NCI-H2227 (cell line): ENCODE measurements at regions not wholly inside any gene's neighbourhood (a gene's known extent, or its start where the extent isn't known, plus 50 kb on each side); places are given as distances from the start of the nearest gene placed in this dataset.

ENCODE experiments used
- DNase-seq: peaks from one replicate; lab custom pipeline; 2025; ENCODE audit not compliant: unreplicated experiment; lab: John Stamatoyannopoulos, UW

DNA sequence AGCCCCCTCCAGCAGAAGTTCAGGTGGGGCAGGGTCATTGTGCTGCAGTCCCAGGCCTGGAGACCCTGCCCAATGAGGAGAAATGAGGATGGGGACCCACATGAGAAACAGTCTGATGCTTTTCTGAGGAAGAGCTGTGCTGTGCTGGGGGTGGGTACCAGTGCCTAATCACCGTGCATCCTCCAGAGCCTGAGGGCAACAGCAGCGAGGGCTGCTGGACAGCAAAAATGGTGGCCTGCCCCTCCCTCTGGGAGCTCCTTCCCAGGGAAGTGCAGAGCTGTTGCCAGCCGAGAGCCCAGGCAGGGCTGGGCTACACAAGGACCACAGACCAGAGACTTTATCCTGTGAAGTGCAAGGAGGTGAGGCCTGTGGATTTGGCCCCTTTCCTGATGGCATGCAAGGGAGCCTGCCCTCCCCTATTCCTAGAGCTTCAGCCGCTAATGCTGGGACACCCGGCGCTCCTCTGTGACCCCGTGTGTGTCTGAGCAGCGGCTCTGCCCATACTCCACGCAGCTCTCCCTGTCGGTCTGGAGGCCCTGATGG, 134.8 kb downstream of the DSEL start:
- DNase-seq = no peak

DNA sequence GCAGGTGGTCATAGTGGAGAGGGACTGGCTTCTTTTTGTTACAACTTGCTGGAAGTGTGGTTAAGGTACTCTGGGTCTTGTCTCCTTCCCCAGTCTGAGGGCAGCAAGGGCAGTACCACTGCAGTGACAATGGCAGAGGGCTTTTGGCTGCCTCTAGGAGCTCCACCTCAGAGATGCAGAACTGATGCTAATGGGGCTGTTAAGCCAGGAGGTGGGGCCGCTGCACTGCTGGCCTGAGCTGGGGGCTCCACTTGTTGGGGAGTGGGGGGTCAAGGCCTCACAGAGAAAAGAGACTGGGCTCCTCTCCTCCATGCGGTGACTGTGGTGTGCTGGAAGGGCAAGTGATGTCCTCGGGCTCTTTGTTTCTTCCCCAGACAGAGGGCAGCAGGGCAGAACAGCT, 135.7 kb downstream of the DSEL start:
- no peak for DNase-seq

DNA sequence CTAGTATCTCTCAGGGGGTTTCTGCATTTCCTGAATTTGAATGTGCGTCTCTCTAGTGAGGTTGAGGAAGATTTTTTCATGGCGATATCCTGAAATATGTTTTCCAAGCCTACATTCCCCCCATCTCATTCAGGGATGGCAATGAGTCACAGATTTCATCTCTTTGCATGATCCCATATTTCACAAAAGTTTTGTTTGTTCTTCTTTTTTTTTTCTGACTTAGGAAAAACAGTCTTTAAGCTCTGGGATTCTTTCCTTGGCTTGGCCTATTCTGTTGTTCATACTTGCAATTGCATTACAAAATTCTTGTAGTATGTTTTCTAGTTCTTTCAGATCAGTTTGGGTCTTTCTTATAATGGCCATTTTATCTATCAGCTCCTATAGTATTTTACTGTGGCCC, 136.5 kb downstream of the DSEL start:
- no peak for DNase-seq

DNA sequence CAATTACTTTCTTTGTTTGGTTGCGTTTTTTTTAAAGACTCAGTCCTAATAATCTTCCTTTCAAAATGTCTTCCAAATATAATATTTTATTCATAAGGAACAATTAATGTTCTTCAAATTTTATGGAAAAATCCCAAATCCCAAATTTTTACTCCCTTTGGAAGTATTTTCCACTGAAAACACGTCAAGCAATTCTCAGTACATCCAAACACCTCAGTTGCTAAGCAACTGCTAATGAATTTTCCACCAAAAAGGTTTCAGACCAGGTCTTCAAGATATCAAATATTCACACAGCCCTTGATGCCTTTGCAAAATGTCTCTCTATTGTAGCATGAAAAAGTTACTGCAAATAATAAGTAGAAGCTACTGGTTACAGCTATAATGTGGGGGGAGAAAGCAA, 140.1 kb downstream of the DSEL start:
- DNase-seq = no peak

DNA sequence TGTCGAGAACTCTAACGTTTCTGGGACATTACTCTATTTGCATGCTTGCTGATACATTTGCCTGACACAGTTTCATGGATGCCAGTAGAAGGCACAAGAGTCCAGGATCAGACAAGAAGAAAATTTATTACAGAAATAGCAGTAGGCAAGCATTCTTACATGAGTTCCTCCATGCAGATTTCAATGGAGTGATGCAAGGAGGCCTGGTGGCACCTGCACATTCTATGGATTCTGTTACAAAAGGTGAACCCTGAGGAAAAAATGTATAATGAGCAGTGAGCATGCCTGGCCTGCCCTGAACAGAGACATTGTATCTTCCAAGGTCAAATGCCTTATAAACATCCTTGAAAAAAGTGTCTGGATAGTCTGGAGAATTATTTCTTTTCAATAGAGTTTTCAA, 142.9 kb downstream of the DSEL start:
- DNase-seq = no peak

DNA sequence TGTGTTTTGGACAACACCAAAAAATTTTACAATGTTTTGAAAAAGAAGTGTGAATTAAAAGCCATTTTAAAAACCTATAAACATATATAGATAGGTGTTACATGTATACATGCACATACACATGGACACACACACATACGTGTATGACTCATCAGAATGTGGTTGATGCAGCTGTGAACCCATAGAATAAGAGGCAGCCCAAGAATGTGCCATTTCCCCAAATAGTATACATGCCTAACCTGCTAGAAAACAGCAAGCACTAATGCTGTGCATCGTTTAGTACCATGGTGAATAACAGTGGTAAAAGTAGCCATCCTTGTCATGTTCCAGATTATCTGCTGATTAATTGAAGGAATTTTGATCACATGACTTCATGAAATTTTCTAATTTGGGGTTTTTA, 149.0 kb downstream of the DSEL start:
- no peak for DNase-seq

DNA sequence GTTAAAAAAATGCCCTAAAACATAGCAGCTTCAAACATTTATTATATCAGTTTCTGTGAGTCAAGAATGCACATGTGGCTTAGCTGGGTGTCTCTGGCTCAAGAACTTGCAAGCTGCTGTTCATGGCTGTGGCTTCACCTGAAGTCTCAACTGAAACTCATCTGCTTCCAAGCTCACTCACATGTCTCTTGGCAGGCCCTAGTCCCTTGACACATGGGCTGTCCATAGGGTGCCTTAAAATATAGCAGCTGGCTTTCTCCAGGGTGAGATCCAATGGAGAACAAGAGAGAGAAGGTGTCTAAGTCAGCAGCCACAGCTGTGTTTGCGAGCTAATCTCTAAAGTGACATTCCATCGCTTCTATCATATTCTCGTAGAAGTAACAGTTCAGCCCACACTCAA, 152.8 kb downstream of the DSEL start:
- DNase-seq = no peak

DNA sequence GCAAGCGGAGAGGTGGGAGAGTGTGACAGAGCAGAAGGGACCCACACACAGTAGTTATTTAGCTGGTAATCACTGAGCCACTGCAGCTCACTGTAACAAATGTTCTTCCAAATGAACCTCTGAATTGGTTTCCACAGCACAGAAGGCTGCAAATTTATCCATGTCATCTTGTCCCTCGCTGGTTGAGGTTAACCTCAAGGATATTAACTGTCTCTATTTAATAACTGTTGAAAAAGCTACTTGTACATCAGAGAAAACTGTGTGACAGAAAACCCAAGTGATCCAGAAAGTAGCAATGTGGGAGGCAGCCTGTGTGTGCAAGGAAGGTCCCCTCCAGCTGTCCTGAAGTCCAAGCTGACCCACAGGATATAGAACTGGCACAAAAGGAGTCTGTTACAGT, 153.6 kb downstream of the DSEL start:
- no peak for DNase-seq

DNA sequence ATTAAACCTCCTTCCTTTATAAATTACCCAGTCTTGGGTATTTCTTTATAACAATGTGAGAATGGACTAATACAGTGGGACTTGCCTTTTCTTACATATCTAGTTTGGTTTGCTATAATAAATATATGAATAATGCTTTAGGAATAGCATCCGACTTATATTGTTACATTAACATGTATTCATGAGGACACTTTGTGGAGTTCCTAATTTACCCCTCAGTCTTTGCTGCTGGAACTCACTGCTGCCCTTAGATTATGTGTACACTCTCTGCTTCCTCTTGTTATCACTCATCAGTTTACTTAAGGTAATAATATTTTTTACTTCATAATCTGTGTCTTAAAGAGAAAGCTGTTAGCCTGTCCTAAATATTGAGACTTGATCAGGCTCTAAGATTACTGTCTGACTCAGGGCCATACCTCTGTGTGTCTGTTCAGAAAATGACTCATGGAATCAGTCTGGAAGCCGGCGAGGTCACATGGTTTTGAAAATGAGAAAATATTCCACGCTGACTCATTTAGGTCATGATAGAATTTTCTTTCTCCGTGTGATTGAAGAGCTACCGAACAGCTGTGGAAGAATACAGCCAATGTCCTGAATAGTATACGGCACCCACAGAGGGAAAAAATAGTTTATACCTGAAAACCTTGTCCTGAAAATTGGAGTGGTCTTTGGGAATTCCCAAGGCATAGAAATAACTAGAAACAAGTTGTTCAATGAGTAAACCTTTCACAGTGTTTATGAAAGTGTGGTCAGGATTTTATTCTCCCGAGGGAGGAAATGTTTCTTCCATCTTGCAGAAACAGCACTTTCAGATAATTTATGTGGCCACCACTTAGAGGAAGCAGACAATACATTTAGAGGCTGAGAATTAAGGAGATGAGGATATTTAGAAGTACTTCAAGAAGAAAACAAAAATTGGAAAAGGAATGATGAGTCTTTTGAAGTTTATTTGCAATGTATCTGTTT, 156.4 kb downstream of the DSEL start:
- peak; percentile 7 for DNase-seq

DNA sequence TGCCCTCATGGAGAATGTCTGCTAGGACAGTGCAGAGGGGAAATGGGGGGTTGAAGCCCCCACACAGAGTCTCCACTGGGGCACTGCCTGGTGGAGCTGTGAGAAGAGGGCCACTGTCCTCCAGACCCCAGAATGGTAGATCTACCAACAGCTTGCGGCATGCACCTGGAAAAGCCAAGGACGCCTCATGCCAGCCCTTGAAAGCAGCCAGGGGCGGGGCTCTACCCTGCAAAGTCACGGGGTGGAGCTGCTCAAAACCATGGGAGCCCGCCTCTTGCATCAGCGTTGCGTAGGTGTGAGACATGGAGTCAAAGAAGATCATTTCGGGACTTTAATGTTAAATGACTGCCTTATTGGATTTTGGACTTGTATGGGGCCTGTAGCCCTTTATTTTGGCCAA, 157.6 kb downstream of the DSEL start:
- DNase-seq = no peak

DNA sequence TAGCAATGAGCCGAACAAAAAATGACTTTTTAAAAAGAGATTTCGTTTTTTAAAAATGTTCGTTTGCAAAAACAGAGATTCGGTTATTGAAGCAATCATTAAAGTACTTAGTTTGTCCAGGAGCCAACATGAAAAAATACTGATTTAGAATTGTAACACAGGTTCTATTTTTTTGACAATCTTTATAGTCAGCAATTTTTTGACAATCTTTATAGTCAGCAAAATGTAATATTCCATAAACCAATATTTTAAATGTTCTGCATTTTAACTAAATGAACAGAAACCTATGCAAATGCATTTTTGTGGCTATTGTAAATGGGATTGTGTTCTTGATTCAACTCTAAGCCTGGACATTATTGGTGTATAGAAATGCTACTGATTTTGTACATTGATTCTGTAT, 161.8 kb downstream of the DSEL start:
- DNase-seq = no peak

DNA sequence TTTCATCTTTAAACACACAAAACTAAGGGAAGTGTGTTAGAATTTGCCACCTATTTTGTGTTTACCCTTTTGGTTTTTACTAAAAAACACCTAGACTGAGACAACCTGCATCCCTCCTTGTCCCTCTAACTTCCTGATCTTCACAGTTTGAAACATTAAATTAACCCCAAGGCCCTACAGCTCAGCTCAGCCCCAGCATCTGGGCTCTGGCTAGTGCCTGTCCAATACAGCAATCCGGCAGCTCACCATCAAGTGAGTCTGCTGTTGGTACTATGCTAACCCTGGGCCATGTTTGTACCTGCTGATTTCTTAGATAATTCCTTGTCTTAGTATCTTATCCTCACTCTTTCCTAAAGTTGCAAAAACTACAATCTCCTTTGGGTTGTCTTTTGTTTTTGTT, 162.4 kb downstream of the DSEL start:
- no peak for DNase-seq

DNA sequence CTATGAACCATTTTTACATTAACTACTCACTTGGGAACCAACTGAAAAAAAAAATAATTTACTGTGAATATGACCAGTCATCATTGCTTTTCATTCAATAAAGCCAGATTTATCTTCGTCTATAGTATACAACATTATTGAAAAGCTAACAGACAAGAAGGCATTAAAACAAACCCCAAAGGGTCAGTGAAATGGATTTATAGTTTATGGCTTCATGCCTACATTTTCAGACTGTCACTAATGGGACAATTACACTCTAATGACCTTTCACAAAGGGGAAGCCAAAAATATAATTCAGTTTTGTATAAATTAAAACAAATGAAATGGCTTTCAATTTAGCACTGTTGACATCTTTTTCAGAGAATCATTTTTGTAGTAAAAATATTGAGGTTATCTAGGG, 169.1 kb downstream of the DSEL start:
- no peak for DNase-seq

DNA sequence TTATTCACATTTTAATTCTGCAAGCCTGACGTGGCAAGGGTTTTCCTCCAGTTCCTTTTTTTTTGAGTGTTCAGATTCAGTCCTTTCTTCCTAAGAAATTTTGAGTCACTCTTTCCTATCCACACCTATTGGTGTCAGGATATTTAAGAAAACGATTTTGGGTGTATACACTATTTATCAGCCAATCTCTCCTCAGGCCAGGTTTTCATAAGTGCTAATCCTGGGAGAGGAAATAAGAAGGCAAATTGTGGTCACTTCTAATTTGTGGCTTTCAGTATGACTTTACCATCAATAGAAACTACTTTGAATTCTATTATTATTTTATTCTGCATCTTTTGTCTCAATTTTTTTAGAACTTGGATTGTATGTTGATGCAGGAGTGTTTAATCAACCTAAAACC, 174.4 kb downstream of the DSEL start:
- DNase-seq = no peak

DNA sequence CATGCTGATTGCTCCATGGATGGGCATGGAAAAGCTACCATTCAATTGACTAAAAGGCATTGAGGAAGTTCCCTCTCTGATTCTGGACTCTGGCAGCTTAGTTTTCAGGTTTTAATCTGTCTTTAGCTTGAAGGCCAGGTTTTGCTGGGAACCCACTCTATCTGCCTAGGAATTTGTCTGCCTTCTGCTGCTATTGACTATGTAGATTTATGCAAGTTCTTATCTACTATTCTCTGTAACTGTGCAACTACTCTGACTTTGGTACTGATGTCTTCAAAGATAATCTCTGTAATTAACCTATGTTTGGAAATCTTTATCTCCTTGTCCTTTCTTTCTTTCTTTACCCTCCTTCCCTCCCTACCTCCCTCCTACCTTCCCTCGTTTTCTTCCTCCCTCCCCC, 178.8 kb downstream of the DSEL start:
- no peak for DNase-seq

DNA sequence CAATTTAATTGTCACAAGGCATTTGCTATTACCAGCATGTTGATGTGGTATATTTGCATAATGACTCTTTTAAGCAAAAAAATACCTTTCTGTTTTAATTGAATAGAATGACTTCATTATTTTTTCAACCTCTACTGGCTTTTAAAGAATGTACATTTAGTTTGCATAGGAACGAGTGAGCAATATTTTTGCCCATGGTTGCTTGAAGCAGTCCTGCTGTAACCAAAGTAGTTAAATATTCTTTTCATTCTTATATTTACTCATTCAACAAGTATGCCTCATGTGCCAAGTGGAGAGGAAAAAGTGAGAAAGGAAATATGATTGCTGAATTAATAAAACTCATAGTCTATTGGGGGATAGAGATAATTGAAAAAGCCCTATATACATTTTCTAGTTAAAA, 184.7 kb downstream of the DSEL start:
- DNase-seq = no peak

DNA sequence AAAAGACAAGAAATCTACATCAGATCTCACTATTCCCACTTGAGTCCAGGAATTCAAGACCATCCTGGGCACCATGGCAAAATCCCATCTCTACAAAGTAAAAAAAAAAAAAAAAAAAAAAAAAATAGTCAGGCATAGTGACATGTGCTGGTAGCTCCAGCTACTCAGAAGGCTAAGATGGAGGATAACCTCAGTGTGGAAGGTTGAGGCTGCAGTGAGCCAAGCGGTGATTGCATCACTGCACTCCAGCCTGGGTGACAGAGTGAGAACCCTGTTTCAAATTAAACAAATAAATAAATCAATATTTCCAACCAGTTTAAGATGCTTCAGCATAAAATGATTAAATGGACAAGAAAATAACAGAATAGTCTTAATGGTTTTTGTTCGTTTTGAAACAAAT, 197.4 kb downstream of the DSEL start:
- no peak for DNase-seq

DNA sequence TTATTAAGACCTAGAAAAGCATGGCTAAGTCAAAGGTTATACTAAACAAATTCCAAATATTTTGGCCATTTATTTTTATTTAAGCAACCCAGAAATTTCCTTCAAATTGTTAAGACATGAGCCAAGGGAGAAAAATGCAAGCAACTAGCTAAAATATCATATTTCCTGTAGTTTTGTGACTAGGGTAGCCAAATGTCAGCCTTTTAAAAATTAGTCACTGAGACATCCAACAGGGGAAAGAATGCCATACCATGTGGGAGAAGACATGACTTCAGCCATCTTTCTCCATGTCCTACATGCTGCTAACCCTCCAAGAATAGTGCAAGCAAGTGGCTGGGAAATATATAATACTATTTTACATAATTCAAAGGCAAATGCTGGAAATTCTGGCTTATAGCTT, 197.9 kb downstream of the DSEL start:
- no peak for DNase-seq

DNA sequence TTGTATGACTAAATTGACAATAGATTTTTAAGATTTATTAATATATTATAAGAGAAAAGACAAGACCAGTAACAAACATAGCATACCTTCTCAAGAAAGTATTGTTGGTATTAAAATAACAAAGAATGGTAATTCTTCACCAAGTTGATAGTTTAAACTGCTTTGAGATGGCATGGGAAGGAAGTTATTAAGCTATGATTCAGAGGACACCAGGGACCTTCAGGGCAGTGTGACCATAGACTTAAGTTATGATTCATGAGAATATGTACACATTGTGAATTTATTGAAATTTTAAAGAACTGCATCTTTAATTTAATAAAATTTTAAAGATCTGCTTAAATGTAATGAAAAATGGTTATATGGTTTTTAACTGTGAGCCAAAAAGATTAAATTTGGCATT, 205.7 kb downstream of the DSEL start:
- no peak for DNase-seq

DNA sequence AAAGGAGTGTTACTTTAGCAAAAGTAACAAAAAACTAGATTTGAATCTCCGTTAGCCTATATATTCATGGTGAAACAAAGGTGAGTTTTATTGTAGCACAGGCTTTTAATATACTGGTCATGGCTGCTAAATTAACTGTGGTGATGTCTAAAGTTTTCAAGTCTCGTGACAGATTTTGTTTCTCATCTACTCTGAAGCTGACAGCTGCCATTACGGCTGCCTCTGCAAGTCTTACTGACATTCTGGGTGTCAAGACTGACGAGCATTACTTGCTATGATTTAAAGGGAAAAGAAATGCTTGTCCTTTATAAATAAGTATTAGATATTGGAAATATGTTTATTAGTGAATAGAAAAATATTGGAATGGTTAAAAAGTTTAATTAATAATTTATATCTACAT, 207.7 kb downstream of the DSEL start:
- no peak for DNase-seq

DNA sequence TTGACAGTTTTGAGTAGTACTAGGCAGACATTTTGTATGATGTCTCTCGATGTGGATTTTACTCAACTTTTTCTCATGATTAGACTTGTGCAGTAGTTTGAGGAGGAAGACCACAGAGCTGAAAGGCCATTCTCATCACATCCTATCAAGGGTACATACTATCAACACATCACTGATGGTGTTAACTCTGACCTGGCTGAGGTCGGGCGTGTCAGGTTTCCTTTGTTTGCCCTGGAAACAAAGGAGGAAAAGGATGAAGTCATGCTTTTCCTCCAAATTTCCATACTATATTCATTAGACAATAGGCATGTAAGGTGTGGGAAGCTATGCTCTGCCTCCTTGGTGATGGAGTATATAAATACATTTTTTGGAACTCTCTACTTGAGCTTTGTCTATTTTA, 211.1 kb downstream of the DSEL start:
- no peak for DNase-seq

DNA sequence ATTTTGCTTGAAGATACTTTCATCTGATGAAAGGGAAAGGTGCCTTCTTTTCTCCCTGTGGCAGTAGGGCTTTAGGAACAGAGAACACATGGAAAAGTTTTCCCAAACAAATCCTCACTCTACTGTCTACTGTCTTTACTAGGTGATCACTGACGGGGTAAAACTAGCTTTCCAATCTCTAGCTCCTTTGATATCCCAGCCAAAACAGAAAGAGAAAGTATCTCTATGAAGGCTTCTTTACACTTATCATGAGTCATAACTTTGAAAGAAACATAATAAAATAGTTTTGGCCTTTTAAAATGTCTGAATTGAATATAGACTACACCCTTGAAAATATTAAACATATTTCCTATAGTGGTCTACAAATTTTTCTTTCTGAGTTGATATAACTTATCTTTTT, 214.5 kb downstream of the DSEL start:
- DNase-seq = no peak

DNA sequence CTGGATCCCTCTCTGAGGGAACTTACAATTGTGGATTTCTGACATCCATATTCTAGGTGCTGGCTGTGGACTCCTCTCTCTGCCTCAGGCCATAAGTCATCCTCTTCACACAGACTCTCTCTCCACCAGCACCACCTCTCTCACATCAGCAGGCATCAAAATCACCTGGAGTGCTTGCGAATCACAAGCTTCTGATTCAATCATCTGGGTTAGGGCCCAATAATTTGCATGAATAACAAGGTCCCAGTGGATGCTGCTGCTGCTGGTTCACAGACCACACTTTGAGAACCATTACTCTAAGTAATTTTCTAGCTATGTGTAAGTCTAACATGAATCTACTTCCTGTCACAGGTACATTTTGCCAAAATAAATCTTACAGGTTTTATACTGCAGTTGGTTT, 214.9 kb downstream of the DSEL start:
- no peak for DNase-seq
